B cell (primary cell): ENCODE measurements at regions not wholly inside any gene's neighbourhood (a gene's known extent, or its start where the extent isn't known, plus 50 kb on each side); places are given as distances from the start of the nearest gene placed in this dataset.

Experiments used
- ATAC-seq: fragments of 200-7000 bp; cut with Tn5 transposase; one replicate; pipeline ENCODE4 v1.10.0; 2021; ENCODE audit warnings: low read depth, mild to moderate bottlenecking, moderate number of reproducible peaks, moderate library complexity
- CTCF ChIA-PET: fragments of 350-600 bp; sonication (Branson Sonifier 250); formaldehyde crosslinking; loops from one replicate; lab custom pipeline; 2021; ENCODE audit warnings: antibody characterized with exemption, inconsistent platforms; lab: Charles Lee
- POLR2A ChIA-PET: fragments of 350-600 bp; sonication (Branson Sonifier 250); formaldehyde crosslinking; loops from one replicate; lab custom pipeline; 2021; ENCODE audit warnings: antibody characterized with exemption; lab: Charles Lee
- DNase-seq: peaks from one replicate; pipeline ENCODE4 v3.0.0; 2013
- H2AFZ ChIP-seq: 2 replicates; pipeline ENCODE4 v1.6.1; 2012; ENCODE audit warnings: mild to moderate bottlenecking, low read depth, low read length; ENCODE audit not compliant: insufficient read depth, poor library complexity, severe bottlenecking
- H3K27ac ChIP-seq, 2 donors: 1 replicate in 1 of 2; 2 replicates in 1 of 2; pipeline ENCODE4 v1.5.1; 2012 to 2013; ENCODE audit warnings: low read length in 2 of 2, mild to moderate bottlenecking in 2 of 2, moderate library complexity in 1 of 2
- H3K27me3 ChIP-seq, 4 experiments: fragments of 200-600 bp in 1 of 4; sonication (generic) in 1 of 4; replicated peaks in 1 of 4; 1 replicate in 2 of 4; 2 replicates in 2 of 4; pipeline versions ENCODE4 v1.6.1 to v1.7.0; 2013 to 2016; ENCODE audit warnings: low read length in 3 of 4, mild to moderate bottlenecking in 2 of 4, mixed read lengths in 1 of 4, moderate library complexity in 1 of 4; ENCODE audit not compliant: insufficient read depth in 4 of 4, control insufficient read depth in 3 of 4; ENCODE audit errors: control extremely low read depth in 1 of 4
- H3K36me3 ChIP-seq, 2 experiments: replicated peaks in 1 of 2; 1 replicate in 1 of 2; 2 replicates in 1 of 2; pipeline versions ENCODE4 v1.6.1 to v1.7.1; 2013; ENCODE audit warnings: low read length in 1 of 2; ENCODE audit not compliant: insufficient read depth in 2 of 2, control insufficient read depth in 1 of 2; ENCODE audit errors: control extremely low read depth in 1 of 2, extremely low read depth in 1 of 2
- H3K4me1 ChIP-seq, 2 donors: fragments of 200-600 bp in 1 of 2; sonication (generic) in 1 of 2; 1 replicate in 1 of 2; 2 replicates in 1 of 2; pipeline versions ENCODE4 v1.5.1 to v1.6.1; 2013 to 2017; ENCODE audit warnings: low read length in 2 of 2; ENCODE audit not compliant: control insufficient read depth in 2 of 2, insufficient read depth in 2 of 2
- H3K4me2 ChIP-seq: replicated peaks from 2 replicates; pipeline ENCODE3; 2012; ENCODE audit warnings: mild to moderate bottlenecking, low read depth, low read length; ENCODE audit not compliant: poor library complexity, severe bottlenecking
- H3K4me3 ChIP-seq, 5 experiments: fragments of 200-600 bp in 1 of 5; sonication (generic) in 1 of 5; 1 replicate in 3 of 5; 2 replicates in 2 of 5; pipeline versions ENCODE4 v1.5.1 to v1.7.0; 2011 to 2016; ENCODE audit warnings: low read length in 4 of 5, mild to moderate bottlenecking in 4 of 5, low read depth in 2 of 5, control low read depth in 1 of 5, moderate library complexity in 1 of 5; ENCODE audit not compliant: insufficient read depth in 1 of 5; ENCODE audit errors: control extremely low read depth in 1 of 5, extremely low read depth in 1 of 5
- H3K79me2 ChIP-seq: fragments of 200-600 bp; sonication (generic); one replicate; pipeline ENCODE4 v1.6.0; 2016; ENCODE audit warnings: low read length; ENCODE audit not compliant: control insufficient read depth, insufficient read depth
- H3K9ac ChIP-seq: fragments of 200-600 bp; sonication (generic); 2 replicates; pipeline ENCODE4 v1.6.1; 2017; ENCODE audit warnings: mild to moderate bottlenecking, low read length, moderate library complexity
- H3K9me3 ChIP-seq, 3 donors: one replicate each; pipeline versions ENCODE4 v1.6.1 to v1.7.1; 2013; ENCODE audit warnings: low read length in 2 of 3; ENCODE audit not compliant: control insufficient read depth in 2 of 3, insufficient read depth in 1 of 3; ENCODE audit errors: control extremely low read depth in 1 of 3
- H4K20me1 ChIP-seq: 2 replicates; pipeline ENCODE4 v1.6.0; 2012; ENCODE audit warnings: mild to moderate bottlenecking, low read length; ENCODE audit not compliant: insufficient read depth, control insufficient read depth, poor library complexity, severe bottlenecking
- H3K27ac Mint-ChIP-seq: one replicate; pipeline ENCODE4 v1.8.0; 2021; ENCODE audit warnings: mixed read lengths
- H3K27me3 Mint-ChIP-seq: one replicate; pipeline ENCODE4 v1.8.0; 2021; ENCODE audit warnings: mixed read lengths
- H3K4me1 Mint-ChIP-seq: one replicate; pipeline ENCODE4 v1.8.0; 2021; ENCODE audit warnings: mixed read lengths
- H3K4me3 Mint-ChIP-seq: one replicate; pipeline ENCODE4 v1.8.0; 2021; ENCODE audit warnings: mixed read lengths
- H3K9me3 Mint-ChIP-seq: one replicate; pipeline ENCODE4 v1.8.0; 2022; ENCODE audit warnings: mixed read lengths; ENCODE audit not compliant: insufficient read depth
- EZH2 ChIP-seq: IDR thresholded peaks from 2 replicates; pipeline ENCODE4 v1.6.1; 2012; ENCODE audit warnings: borderline replicate concordance, low read depth, mild to moderate bottlenecking, moderate library complexity, low read length; ENCODE audit not compliant: insufficient read depth, poor library complexity, severe bottlenecking
- WGBS: methylation state at CpG from one replicate; pipeline ENCODE4 v1.1.5; 2013; ENCODE audit warnings: missing lambda C conversion rate; ENCODE audit not compliant: insufficient coverage; 5-methylcytosine and 5-hydroxymethylcytosine counted together
- intact Hi-C: fragments of 100-400 bp; cut with micrococcal nuclease; formaldehyde crosslinking; loops from one replicate; pipeline ENCODE4 v1.10.0; 2022
- TF ChIP-seq, protein P1 (sequence below): fragments of 200-600 bp; IDR thresholded peaks from one replicate; pipeline ENCODE4 v1.8.0; 2022; ENCODE audit warnings: antibody characterized with exemption, mild to moderate bottlenecking

DNA sequence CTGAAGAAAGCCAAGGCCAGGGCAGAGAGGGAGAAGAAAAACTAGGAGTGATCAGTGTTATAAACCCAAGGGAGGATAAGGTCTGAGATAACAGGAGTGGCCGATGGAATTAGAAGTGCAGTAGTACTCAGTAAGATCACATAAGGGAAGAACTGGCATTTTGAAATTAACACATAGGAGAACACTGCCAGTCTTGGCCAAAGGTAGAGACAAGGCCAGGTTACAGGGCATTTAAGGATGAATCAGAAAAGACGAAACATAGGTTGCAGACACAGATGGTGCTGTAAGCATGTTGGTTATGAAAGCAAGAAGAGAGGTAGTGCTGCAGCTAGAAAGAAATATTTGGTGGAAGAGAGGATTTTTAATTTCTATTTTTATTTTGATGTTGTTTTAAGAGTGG lies 278.9 kb upstream of the SNX7 start:
- H3K27ac Mint-ChIP-seq, result no peak overlapping the region
- 98% methylated on average over 2 of the region's 2 CpGs for WGBS
- CTCF ChIA-PET, result no interaction called here
- POLR2A ChIA-PET, result no interaction called here
- intact Hi-C loops, result no loop called here
- no peak overlapping the region for H3K4me3 Mint-ChIP-seq
- no peak overlapping the region for H3K27ac ChIP-seq
- no peaks in the 10 kb centered on the region for H3K79me2 ChIP-seq
- H3K27me3 ChIP-seq, result no peaks in the 10 kb centered on the region
- H3K4me1 Mint-ChIP-seq, result peaks cover under 1% of the 10 kb centered on the region
- H3K9me3 Mint-ChIP-seq, result no peaks in the 10 kb centered on the region
- no peaks in the 10 kb centered on the region for H3K4me1 ChIP-seq
- no peak overlapping the region for H3K9ac ChIP-seq
- H3K9me3 ChIP-seq, result no peaks in the 10 kb centered on the region
- TF ChIP-seq, protein P1, sequence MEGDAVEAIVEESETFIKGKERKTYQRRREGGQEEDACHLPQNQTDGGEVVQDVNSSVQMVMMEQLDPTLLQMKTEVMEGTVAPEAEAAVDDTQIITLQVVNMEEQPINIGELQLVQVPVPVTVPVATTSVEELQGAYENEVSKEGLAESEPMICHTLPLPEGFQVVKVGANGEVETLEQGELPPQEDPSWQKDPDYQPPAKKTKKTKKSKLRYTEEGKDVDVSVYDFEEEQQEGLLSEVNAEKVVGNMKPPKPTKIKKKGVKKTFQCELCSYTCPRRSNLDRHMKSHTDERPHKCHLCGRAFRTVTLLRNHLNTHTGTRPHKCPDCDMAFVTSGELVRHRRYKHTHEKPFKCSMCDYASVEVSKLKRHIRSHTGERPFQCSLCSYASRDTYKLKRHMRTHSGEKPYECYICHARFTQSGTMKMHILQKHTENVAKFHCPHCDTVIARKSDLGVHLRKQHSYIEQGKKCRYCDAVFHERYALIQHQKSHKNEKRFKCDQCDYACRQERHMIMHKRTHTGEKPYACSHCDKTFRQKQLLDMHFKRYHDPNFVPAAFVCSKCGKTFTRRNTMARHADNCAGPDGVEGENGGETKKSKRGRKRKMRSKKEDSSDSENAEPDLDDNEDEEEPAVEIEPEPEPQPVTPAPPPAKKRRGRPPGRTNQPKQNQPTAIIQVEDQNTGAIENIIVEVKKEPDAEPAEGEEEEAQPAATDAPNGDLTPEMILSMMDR, result no peak
- no peak for TF ChIP-seq EZH2
- H3K36me3 ChIP-seq, result no peaks in the 10 kb centered on the region
- no peaks in the 10 kb centered on the region for H3K27me3 Mint-ChIP-seq
- no peak overlapping the region for H3K4me2 ChIP-seq
- no peaks in the 10 kb centered on the region for H4K20me1 ChIP-seq
- no peak overlapping the region for H2AFZ ChIP-seq
- no peak for ATAC-seq
- H3K4me3 ChIP-seq, result no peak overlapping the region
- no peak for DNase-seq

DNA sequence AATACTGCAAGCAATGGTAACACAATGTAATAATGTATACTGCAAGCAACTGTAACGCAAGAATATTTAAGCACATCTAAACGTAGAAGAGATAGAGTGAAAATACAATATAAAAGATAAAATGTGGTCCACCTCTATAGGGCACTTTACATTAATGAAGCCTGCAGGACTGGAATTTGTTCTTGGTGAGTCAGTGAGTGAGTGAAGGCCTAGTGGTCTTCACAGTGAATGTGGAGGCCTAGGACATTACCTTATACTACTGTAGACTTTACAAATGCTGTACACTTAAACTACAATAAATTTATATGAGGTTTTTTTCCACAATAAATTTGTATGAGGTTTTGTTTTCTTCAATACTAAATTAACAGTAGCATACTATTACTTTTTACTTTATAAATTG lies 287.4 kb upstream of the SNX7 start:
- Histone ChIP-seq H3K4me2 (no peak overlapping the region), H2AFZ (no peak overlapping the region), H3K27me3 (no peaks in the 10 kb centered on the region), H3K27ac (no peak overlapping the region), H3K79me2 (no peaks in the 10 kb centered on the region), H3K36me3 (no peaks in the 10 kb centered on the region), H3K9ac (no peak overlapping the region), H3K9me3 (no peaks in the 10 kb centered on the region), H4K20me1 (no peaks in the 10 kb centered on the region), H3K4me1 (no peaks in the 10 kb centered on the region), H3K4me3 (no peak overlapping the region)
- Mint-ChIP-seq H3K4me3 (no peak overlapping the region), H3K4me1 (no peaks in the 10 kb centered on the region), H3K9me3 (no peaks in the 10 kb centered on the region), H3K27ac (no peak overlapping the region), H3K27me3 (no peaks in the 10 kb centered on the region)
- TF ChIP-seq, protein P1, result no peak
- TF ChIP-seq EZH2, result no peak
- DNase-seq (no peak), ATAC-seq (no peak)
- POLR2A ChIA-PET, result no interaction called here
- CTCF ChIA-PET, result no interaction called here
- no CpG with 5 or more reads among the region's 2 CpGs for whole genome bisulfite sequencing
- intact Hi-C loops, result no loop called here
